HG02642 (cell line): ENCODE measurements at regions not wholly inside any gene's neighbourhood (a gene's known extent, or its start where the extent isn't known, plus 50 kb on each side); places are given as distances from the start of the nearest gene placed in this dataset.

Experiments
- ATAC-seq: cut with Tn5 transposase; IDR thresholded peaks from one replicate; pipeline ENCODE4 v1.9.1; 2021; ENCODE audit warnings: mild to moderate bottlenecking; ENCODE audit not compliant: unreplicated experiment, poor library complexity

GRCh38 chr6:157755746-157756411, 67.2 kb upstream of the SNX9 start:
- no peak for ATAC-seq

GRCh38 chr6:157756708-157757429, 66.2 kb upstream of the SNX9 start:
- no peak for ATAC-seq

- no peak for ATAC-seq
Measured at GRCh38 chr6:157757430-157758403, 65.3 kb upstream of the SNX9 start.

GRCh38 chr6:157758516-157759023, 64.5 kb upstream of the SNX9 start:
- ATAC-seq = no peak

- ATAC-seq = no peak
Measured at GRCh38 chr6:157759028-157759427, 64.0 kb upstream of the SNX9 start.

- ATAC-seq = no peak
Measured at GRCh38 chr6:157760137-157760536, 62.9 kb upstream of the SNX9 start.

- no peak for ATAC-seq
Measured at GRCh38 chr6:157760589-157761330, 62.3 kb upstream of the SNX9 start.

GRCh38 chr6:157761331-157761921, 61.6 kb upstream of the SNX9 start:
- peak; percentile 39 for ATAC-seq

GRCh38 chr6:157761926-157762325, 61.1 kb upstream of the SNX9 start:
- no peak for ATAC-seq

GRCh38 chr6:157762636-157763035, 60.4 kb upstream of the SNX9 start:
- ATAC-seq = no peak

- ATAC-seq = no peak
Measured at GRCh38 chr6:157763129-157763903, 59.7 kb upstream of the SNX9 start.

GRCh38 chr6:157763904-157764177, 59.2 kb upstream of the SNX9 start:
- peak; percentile 9 for ATAC-seq

- peak; percentile 47 for ATAC-seq
Measured at GRCh38 chr6:157764178-157765068, 58.6 kb upstream of the SNX9 start.

- ATAC-seq = no peak
Measured at GRCh38 chr6:157766901-157767774, 55.9 kb upstream of the SNX9 start.

GRCh38 chr6:157767775-157768156, 55.3 kb upstream of the SNX9 start:
- ATAC-seq = no peak

- no peak for ATAC-seq
Measured at GRCh38 chr6:157768304-157768703, 54.7 kb upstream of the SNX9 start.

- no peak for ATAC-seq
Measured at GRCh38 chr6:157768863-157769551, 54.0 kb upstream of the SNX9 start.
